Panc1 (cell line): ENCODE measurements at regions not wholly inside any gene's neighbourhood (a gene's known extent, or its start where the extent isn't known, plus 50 kb on each side); places are given as distances from the start of the nearest gene placed in this dataset.
"Not testable (repeated sequence)": the region's sequence is repeated elsewhere in the genome, so short reads cannot be mapped to it uniquely, and the experiment has no call there.

Experiments
- ATAC-seq: fragments of 200-7000 bp; cut with Tn5 transposase; 2 replicates; pipeline ENCODE4 v1.9.1; 2020; ENCODE audit warnings: mild to moderate bottlenecking, moderate library complexity
- BruUV-seq: library from RNA; stranded (reverse); fragments of 400-500 nt; replicated peaks from 2 replicates; lab custom pipeline; 2021; lab: Mats Ljungman, UMichigan
- CTCF ChIA-PET: fragments of 300-600 bp; sonication (Branson Sonifier 250); formaldehyde crosslinking; loops from one replicate; lab custom pipeline; 2022; ENCODE audit warnings: antibody characterized with exemption; lab: Charles Lee
- POLR2A ChIA-PET: fragments of 300-600 bp; sonication (Branson Sonifier 250); formaldehyde crosslinking; loops from one replicate; lab custom pipeline; 2022; ENCODE audit warnings: antibody characterized with exemption; lab: Charles Lee
- DNase-seq: peaks from one replicate; pipeline ENCODE4 v3.0.0-alpha.2; 2010; ENCODE audit warnings: low read depth, low spot score
- H3K27ac ChIP-seq: 2 replicates; pipeline ENCODE4 v1.5.1; 2011; ENCODE audit warnings: mild to moderate bottlenecking, low read length, inconsistent platforms
- H3K27me3 ChIP-seq: fragments of 200-500 bp; sonication (Bioruptor generic); 2 replicates; pipeline ENCODE4 v1.6.0; 2014; ENCODE audit warnings: low read length, inconsistent platforms; ENCODE audit not compliant: control insufficient read depth, insufficient read depth
- H3K36me3 ChIP-seq: fragments of 200-500 bp; sonication (Bioruptor generic); 2 replicates; pipeline ENCODE4 v1.5.1; 2014; ENCODE audit warnings: inconsistent platforms, mild to moderate bottlenecking, low read length, moderate library complexity; ENCODE audit not compliant: control insufficient read depth, insufficient read depth
- H3K4me1 ChIP-seq: 2 replicates; pipeline ENCODE4 v1.5.1; 2011; ENCODE audit warnings: inconsistent platforms, mild to moderate bottlenecking, low read length, moderate library complexity; ENCODE audit not compliant: control insufficient read depth, insufficient read depth
- H3K4me3 ChIP-seq, 2 experiments: 2 replicates each; pipeline ENCODE4 v1.5.1; 2011 to 2012; ENCODE audit warnings: low read depth in 2 of 2, low read length in 2 of 2, mild to moderate bottlenecking in 2 of 2, inconsistent platforms in 1 of 2, moderate library complexity in 1 of 2
- H3K9me3 ChIP-seq: fragments of 200-500 bp; sonication (Bioruptor generic); 2 replicates; pipeline ENCODE4 v1.5.1; 2014; ENCODE audit warnings: low read depth, mild to moderate bottlenecking, inconsistent platforms, low read length, moderate library complexity; ENCODE audit not compliant: control insufficient read depth, insufficient read depth
- POLR2AphosphoS5 ChIP-seq: IDR thresholded peaks from 2 replicates; pipeline ENCODE4 v1.6.1; 2012; ENCODE audit warnings: mild to moderate bottlenecking, low read depth, low read length, moderate library complexity
- SIN3A ChIP-seq: IDR thresholded peaks from 2 replicates; pipeline ENCODE4 v1.6.1; 2012; ENCODE audit warnings: low read depth, mild to moderate bottlenecking, low read length, moderate library complexity, borderline replicate concordance; ENCODE audit not compliant: insufficient read depth
- TCF7L2 ChIP-seq: IDR thresholded peaks from 2 replicates; pipeline ENCODE4 v1.6.1; 2011; ENCODE audit warnings: mild to moderate bottlenecking, low read depth, low read length, inconsistent platforms
- in situ Hi-C: cut with HindIII; loops from 2 replicates; pipeline ENCODE4 v1.10.0; 2016; ENCODE audit warnings: low sequenced_read_pairs, low pct_unique_long_range_greater_than_20kb
- intact Hi-C: fragments of 100-400 bp; cut with micrococcal nuclease; formaldehyde crosslinking; loops from one replicate; pipeline ENCODE4 v1.10.0; 2022; ENCODE audit not compliant: unreplicated experiment
- TF ChIP-seq, protein P1 (sequence below): fragments of 450-650 bp; IDR thresholded peaks from 2 replicates; pipeline ENCODE4 v1.5.1; 2017; ENCODE audit warnings: mild to moderate bottlenecking
- TF ChIP-seq, protein P2 (sequence below), 2 experiments: IDR thresholded peaks; 2 replicates each; pipeline ENCODE4 v1.6.1; 2011 to 2012; ENCODE audit warnings: low read depth in 2 of 2, control low read depth in 1 of 2, low read length in 1 of 2, mild to moderate bottlenecking in 1 of 2, moderate library complexity in 1 of 2; ENCODE audit not compliant: insufficient read depth in 1 of 2

DNA sequence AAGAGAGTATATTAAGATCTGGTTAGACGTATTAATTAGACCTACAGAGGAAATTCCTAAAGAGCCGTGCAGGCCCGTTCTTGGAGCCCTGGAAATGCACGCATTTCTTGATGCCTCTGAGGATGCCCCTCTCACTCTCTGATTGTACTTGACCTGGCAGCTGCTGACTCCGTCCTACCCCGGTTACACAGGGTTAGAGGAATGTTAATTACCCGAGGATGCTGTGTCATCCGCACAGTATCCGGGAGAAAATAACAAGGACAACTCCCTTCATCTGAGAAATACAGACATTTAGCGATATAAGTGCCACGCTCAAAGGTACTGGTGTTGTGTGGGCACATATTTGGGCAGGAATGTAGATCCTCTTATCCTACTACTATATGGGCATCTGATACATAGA is 404.6 kb upstream of the FAT1 start:
- no peaks in the 10 kb centered on the region for H3K4me1 ChIP-seq
- CTCF ChIA-PET = no interaction called here
- H3K27ac ChIP-seq = no peak overlapping the region
- POLR2A ChIA-PET = no interaction called here
- H3K36me3 ChIP-seq = no peaks in the 10 kb centered on the region
- ATAC-seq (no peak), DNase-seq (no peak)
- no peak overlapping the region for H3K4me3 ChIP-seq
- TF ChIP-seq SIN3A = no peak
- TF ChIP-seq, protein P1, sequence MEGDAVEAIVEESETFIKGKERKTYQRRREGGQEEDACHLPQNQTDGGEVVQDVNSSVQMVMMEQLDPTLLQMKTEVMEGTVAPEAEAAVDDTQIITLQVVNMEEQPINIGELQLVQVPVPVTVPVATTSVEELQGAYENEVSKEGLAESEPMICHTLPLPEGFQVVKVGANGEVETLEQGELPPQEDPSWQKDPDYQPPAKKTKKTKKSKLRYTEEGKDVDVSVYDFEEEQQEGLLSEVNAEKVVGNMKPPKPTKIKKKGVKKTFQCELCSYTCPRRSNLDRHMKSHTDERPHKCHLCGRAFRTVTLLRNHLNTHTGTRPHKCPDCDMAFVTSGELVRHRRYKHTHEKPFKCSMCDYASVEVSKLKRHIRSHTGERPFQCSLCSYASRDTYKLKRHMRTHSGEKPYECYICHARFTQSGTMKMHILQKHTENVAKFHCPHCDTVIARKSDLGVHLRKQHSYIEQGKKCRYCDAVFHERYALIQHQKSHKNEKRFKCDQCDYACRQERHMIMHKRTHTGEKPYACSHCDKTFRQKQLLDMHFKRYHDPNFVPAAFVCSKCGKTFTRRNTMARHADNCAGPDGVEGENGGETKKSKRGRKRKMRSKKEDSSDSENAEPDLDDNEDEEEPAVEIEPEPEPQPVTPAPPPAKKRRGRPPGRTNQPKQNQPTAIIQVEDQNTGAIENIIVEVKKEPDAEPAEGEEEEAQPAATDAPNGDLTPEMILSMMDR = no peak
- TF ChIP-seq TCF7L2 = no peak
- TF ChIP-seq, protein P2, sequence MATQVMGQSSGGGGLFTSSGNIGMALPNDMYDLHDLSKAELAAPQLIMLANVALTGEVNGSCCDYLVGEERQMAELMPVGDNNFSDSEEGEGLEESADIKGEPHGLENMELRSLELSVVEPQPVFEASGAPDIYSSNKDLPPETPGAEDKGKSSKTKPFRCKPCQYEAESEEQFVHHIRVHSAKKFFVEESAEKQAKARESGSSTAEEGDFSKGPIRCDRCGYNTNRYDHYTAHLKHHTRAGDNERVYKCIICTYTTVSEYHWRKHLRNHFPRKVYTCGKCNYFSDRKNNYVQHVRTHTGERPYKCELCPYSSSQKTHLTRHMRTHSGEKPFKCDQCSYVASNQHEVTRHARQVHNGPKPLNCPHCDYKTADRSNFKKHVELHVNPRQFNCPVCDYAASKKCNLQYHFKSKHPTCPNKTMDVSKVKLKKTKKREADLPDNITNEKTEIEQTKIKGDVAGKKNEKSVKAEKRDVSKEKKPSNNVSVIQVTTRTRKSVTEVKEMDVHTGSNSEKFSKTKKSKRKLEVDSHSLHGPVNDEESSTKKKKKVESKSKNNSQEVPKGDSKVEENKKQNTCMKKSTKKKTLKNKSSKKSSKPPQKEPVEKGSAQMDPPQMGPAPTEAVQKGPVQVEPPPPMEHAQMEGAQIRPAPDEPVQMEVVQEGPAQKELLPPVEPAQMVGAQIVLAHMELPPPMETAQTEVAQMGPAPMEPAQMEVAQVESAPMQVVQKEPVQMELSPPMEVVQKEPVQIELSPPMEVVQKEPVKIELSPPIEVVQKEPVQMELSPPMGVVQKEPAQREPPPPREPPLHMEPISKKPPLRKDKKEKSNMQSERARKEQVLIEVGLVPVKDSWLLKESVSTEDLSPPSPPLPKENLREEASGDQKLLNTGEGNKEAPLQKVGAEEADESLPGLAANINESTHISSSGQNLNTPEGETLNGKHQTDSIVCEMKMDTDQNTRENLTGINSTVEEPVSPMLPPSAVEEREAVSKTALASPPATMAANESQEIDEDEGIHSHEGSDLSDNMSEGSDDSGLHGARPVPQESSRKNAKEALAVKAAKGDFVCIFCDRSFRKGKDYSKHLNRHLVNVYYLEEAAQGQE (IDR thresholded peaks at IDR 0.05; ENCODE audit: insufficient read depth in 1 of 2, low read depth in 2 of 2, low read length in 1 of 2) = no peak
- no peak for TF ChIP-seq POLR2AphosphoS5
- intact Hi-C loops = no loop called here
- H3K27me3 ChIP-seq = no peaks in the 10 kb centered on the region
- H3K9me3 ChIP-seq = no peaks in the 10 kb centered on the region
- in situ Hi-C loops = no loop called here
- no TSS peak for BruUV-seq

DNA sequence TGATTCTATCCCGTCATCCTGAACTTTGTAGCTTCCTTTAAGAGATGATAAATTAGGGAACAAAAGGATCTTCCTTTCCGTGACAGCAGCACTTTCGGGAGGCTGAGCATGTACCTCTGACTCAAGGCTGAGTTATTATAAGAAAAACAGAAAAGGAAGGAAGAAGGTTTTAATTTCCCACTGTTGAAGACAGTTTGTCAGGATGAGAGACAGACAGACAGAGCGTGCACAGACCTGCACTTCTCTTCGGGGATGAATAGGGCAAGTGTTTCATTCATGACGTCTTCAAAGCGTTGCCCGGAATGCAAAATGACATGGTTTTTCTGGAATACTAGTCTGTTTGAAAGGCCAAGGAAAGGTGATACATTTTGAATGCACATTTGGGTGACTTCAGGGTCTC is 405.3 kb upstream of the FAT1 start:
- intact Hi-C loops = no loop called here
- Histone ChIP-seq H3K36me3 (no peaks in the 10 kb centered on the region), H3K27me3 (no peaks in the 10 kb centered on the region), H3K27ac (no peak overlapping the region), H3K4me3 (no peak overlapping the region), H3K4me1 (no peaks in the 10 kb centered on the region), H3K9me3 (no peaks in the 10 kb centered on the region)
- no peak for DNase-seq
- POLR2A ChIA-PET = no interaction called here
- CTCF ChIA-PET = no interaction called here
- in situ Hi-C loops = no loop called here
- no peak for ATAC-seq
- TF ChIP-seq TCF7L2 (no peak), SIN3A (no peak), POLR2AphosphoS5 (no peak)
- TF ChIP-seq, protein P2 (IDR thresholded peaks at IDR 0.05; ENCODE audit: insufficient read depth in 1 of 2, low read depth in 2 of 2, low read length in 1 of 2) = no peak
- TF ChIP-seq, protein P1 = no peak
- BruUV-seq = no TSS peak

DNA sequence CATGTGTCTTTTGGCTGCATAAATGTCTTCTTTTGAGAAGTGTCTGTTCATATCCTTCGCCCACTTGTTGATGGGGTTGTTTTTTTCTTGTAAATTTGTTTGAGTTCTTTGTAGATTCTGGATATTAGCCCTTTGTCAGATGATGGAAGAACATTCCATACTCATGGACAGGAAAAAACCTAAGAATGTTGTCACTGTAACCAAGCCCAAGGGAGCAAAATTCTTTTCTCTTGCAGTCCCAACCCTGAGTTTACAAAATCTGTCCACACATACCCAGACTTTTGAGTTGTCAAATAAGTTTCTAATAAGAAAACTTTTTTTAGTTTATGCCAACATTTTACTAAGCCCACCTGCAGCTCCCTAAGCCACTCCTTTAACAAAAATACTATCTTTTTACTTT is 408.2 kb upstream of the FAT1 start:
- CTCF ChIA-PET, ATAC-seq, POLR2A ChIA-PET: not testable (repeated sequence)

More for the DNA sequence above, 408.2 kb upstream of the FAT1 start:
- H3K27me3 ChIP-seq, H3K36me3 ChIP-seq, intact Hi-C loops, H3K4me3 ChIP-seq, H3K4me1 ChIP-seq, H3K27ac ChIP-seq, DNase-seq, BruUV-seq, in situ Hi-C loops, H3K9me3 ChIP-seq: not testable (repeated sequence)
